Activated T-cell treated with anti-CD3 and anti-CD28 coated beads, Interleukin-2, amount 50 U/mL, for 24 hours (primary cell): ENCODE measurements at regions not wholly inside any gene's neighbourhood (a gene's known extent, or its start where the extent isn't known, plus 50 kb on each side); places are given as distances from the start of the nearest gene placed in this dataset.

Experiments used
- DNase-seq: peaks from one replicate; pipeline ENCODE4 v3.0.0-alpha.2; 2020
- H3K27ac Mint-ChIP-seq: 2 replicates; pipeline ENCODE4 v1.8.0; 2020; ENCODE audit warnings: mild to moderate bottlenecking, mixed read lengths
- H3K27me3 Mint-ChIP-seq: 2 replicates; pipeline ENCODE4 v1.8.0; 2020; ENCODE audit warnings: mixed read lengths
- H3K36me3 Mint-ChIP-seq: 2 replicates; pipeline ENCODE4 v1.8.0; 2020; ENCODE audit warnings: low read depth, mixed read lengths
- H3K4me1 Mint-ChIP-seq: 2 replicates; pipeline ENCODE4 v1.8.0; 2020; ENCODE audit warnings: low read depth, mixed read lengths
- H3K4me3 Mint-ChIP-seq: 2 replicates; pipeline ENCODE4 v1.8.0; 2020; ENCODE audit warnings: mild to moderate bottlenecking, moderate library complexity, mixed read lengths
- H3K9me3 Mint-ChIP-seq: 2 replicates; pipeline ENCODE4 v1.8.0; 2020; ENCODE audit warnings: mixed read lengths

DNA sequence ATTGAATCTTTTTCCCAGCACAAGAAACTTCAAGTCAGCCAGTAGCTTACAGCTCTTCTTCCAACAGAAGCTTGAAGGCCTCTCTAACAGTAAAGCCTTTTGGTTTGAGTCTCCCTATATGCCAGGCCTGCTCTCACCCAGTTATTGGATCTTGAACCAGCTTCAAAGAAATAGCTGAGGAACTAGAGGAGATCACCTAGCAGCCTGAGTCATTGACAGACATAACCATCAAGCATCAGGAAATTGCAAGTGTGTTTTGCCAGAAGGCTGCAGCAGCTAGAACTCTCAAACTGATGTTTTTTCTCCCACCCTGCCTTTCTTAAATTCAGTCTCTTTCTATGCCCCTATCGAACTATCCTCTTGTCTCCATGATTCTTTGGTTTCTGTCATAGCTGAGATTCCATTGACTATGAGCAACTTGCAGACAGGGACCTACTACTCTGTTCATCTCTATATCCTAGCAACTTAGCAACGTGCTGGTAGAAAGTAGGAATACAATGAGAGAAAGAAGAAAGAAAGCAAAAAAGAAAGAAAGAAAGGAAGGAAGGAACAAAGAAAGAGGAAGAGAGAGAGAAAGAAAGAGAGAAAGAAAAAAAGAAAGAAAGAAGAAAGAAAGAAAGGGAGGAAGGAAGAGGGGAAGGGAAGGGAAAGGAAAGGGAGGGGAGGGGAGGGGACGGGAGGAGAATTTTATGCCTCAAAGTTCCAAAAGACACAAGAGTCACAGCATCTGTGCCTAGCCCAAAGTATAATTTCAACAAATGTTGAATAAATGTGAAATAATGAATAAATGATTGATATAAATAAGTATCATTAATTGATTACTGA lies 60.0 kb upstream of the FGGY start:
- Mint-ChIP-seq H3K9me3 (no peaks in the 10 kb centered on the region), H3K27me3 (no peaks in the 10 kb centered on the region), H3K4me3 (no peak overlapping the region), H3K27ac (no peak overlapping the region), H3K4me1 (no peaks in the 10 kb centered on the region), H3K36me3 (no peaks in the 10 kb centered on the region)
- no peak for DNase-seq

DNA sequence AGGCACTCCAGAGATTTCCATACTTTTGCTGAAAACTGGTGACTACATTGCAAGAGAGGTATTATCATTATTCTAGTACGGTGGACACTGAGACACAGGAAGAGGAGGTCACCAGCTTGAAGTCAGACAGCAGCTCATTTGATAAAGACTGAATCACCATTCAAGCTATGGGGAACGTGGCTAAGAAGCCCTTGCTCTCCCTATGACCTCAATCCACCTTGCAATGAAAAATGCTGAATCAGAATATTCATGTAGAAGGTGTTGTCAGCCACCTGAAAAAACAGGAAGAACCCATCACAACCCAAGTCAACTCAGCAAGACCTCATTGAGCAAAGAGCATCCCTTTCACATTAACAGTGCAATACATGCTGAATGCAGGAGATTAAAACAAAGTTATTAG lies 59.0 kb upstream of the FGGY start:
- Mint-ChIP-seq H3K36me3 (no peaks in the 10 kb centered on the region), H3K27me3 (no peaks in the 10 kb centered on the region), H3K27ac (no peak overlapping the region), H3K4me3 (no peak overlapping the region), H3K4me1 (no peaks in the 10 kb centered on the region), H3K9me3 (no peaks in the 10 kb centered on the region)
- no peak for DNase-seq

DNA sequence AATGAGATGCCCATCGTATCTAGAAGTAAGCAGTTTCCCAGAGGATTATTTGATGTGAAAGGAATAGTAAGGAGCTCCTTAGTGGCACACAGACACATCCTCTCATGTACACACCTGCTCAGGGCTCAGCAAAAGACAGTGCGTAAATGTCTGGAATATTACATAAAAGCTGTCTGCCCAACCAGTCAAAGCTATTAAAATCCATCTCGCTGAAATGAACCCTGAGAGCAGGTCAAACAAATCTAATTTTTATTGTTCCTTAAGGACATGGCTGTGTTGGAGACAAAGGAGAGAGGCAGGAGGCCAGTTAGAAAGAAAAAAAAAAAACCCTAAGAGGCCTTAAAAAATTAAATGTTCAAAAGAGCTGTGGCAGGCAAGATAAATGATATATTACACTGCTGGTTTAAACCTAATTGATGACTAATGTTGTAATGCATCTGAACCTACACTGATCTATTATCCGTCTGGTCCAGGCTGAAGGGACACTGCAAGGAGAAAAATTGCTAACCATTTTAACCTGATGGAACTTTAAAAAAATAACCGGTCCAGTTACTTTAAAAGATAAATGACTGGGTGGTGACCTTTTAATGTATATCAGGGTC lies 58.5 kb upstream of the FGGY start:
- H3K36me3 Mint-ChIP-seq: no peaks in the 10 kb centered on the region
- DNase-seq: no peak
- no peaks in the 10 kb centered on the region for H3K27me3 Mint-ChIP-seq
- no peak overlapping the region for H3K27ac Mint-ChIP-seq
- H3K9me3 Mint-ChIP-seq: no peaks in the 10 kb centered on the region
- no peak overlapping the region for H3K4me3 Mint-ChIP-seq
- H3K4me1 Mint-ChIP-seq: no peaks in the 10 kb centered on the region

GRCh38 chr1:59238993-59239392 lies 57.9 kb upstream of the FGGY start:
- Mint-ChIP-seq H3K4me1 (no peaks in the 10 kb centered on the region), H3K36me3 (no peaks in the 10 kb centered on the region), H3K27ac (no peak overlapping the region), H3K4me3 (no peak overlapping the region), H3K27me3 (no peaks in the 10 kb centered on the region), H3K9me3 (no peaks in the 10 kb centered on the region)
- no peak for DNase-seq

DNA sequence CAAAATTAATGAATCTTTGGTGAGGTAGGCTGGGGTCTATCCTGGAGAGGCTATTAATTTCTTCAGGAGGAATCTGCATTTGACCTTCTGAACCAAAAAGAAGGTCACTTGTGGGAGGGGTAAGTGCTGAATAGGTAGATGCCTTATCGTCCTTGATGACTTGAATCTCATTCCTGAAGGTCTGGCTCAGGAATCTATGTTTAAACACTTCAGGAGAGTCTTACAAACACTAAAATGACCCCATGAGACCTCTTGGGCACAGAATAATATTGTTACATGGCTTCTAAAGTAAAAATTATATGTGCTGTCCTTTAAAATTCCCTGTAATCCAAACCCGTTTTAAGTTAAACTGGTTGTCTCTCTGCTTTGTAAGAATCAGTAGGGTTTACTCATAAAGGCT lies 55.0 kb upstream of the FGGY start:
- Mint-ChIP-seq H3K27ac (no peak overlapping the region), H3K36me3 (no peaks in the 10 kb centered on the region), H3K4me3 (no peak overlapping the region), H3K4me1 (no peaks in the 10 kb centered on the region), H3K9me3 (peaks cover 12% of the 10 kb centered on the region), H3K27me3 (no peaks in the 10 kb centered on the region)
- no peak for DNase-seq

- H3K27me3 Mint-ChIP-seq: no peaks in the 10 kb centered on the region
- peaks cover 14% of the 10 kb centered on the region for H3K9me3 Mint-ChIP-seq
- no peaks in the 10 kb centered on the region for H3K36me3 Mint-ChIP-seq
- no peaks in the 10 kb centered on the region for H3K4me1 Mint-ChIP-seq
- no peak overlapping the region for H3K27ac Mint-ChIP-seq
- DNase-seq: no peak
- no peak overlapping the region for H3K4me3 Mint-ChIP-seq
Measured at GRCh38 chr1:59242370-59242769, 54.5 kb upstream of the FGGY start.

GRCh38 chr1:59243550-59243949 lies 53.3 kb upstream of the FGGY start:
- Mint-ChIP-seq H3K27ac (no peak overlapping the region), H3K4me1 (no peaks in the 10 kb centered on the region), H3K27me3 (no peaks in the 10 kb centered on the region), H3K36me3 (no peaks in the 10 kb centered on the region), H3K4me3 (no peak overlapping the region), H3K9me3 (peaks cover 14% of the 10 kb centered on the region)
- DNase-seq: no peak

DNA sequence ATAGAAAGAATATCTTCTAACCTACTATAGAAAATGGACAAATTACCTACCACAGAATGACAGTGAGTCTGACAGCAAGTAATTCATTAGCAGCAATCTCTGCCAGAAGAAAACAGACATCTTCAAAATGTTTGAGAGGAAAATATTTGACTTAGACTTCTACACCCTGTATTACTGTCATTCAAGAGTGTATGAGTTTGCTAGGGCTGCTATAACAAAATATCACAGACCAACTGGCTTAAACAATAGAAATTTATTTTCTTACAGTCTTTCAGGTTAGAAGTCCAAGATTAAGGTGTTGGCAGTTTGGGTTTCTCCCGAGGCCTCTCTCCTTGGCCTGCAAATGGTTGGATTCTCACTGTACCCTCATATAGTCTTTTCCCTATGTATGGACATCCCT lies 52.9 kb upstream of the FGGY start:
- H3K27me3 Mint-ChIP-seq: no peaks in the 10 kb centered on the region

GRCh38 chr1:59244891-59245290 lies 52.0 kb upstream of the FGGY start:
- DNase-seq: no peak
- Mint-ChIP-seq H3K4me1 (no peaks in the 10 kb centered on the region), H3K27ac (no peak overlapping the region), H3K9me3 (peaks cover 14% of the 10 kb centered on the region), H3K36me3 (no peaks in the 10 kb centered on the region), H3K4me3 (no peak overlapping the region), H3K27me3 (no peaks in the 10 kb centered on the region)

More for the DNA sequence above, 52.9 kb upstream of the FGGY start:
- Mint-ChIP-seq H3K4me3 (no peak overlapping the region), H3K27ac (no peak overlapping the region), H3K9me3 (peaks cover 14% of the 10 kb centered on the region), H3K36me3 (no peaks in the 10 kb centered on the region), H3K4me1 (no peaks in the 10 kb centered on the region)
- no peak for DNase-seq
